Frontal cortex (tissue), 3 donors: ENCODE measurements at regions not wholly inside any gene's neighbourhood (a gene's known extent, or its start where the extent isn't known, plus 50 kb on each side); places are given as distances from the start of the nearest gene placed in this dataset.

Experiments
- DNase-seq, 2 donors: peaks; one replicate each; pipeline ENCODE4 v3.0.0; 2012; ENCODE audit warnings: low spot score in 2 of 2
- FAIRE-seq: peaks from 2 replicates; lab custom pipeline; 2012; peaks lifted over from hg19 to GRCh38; lab: Jason Lieb, UNC
- donor health status: control.
- donor health status: control.
- donor health status: control.

DNA sequence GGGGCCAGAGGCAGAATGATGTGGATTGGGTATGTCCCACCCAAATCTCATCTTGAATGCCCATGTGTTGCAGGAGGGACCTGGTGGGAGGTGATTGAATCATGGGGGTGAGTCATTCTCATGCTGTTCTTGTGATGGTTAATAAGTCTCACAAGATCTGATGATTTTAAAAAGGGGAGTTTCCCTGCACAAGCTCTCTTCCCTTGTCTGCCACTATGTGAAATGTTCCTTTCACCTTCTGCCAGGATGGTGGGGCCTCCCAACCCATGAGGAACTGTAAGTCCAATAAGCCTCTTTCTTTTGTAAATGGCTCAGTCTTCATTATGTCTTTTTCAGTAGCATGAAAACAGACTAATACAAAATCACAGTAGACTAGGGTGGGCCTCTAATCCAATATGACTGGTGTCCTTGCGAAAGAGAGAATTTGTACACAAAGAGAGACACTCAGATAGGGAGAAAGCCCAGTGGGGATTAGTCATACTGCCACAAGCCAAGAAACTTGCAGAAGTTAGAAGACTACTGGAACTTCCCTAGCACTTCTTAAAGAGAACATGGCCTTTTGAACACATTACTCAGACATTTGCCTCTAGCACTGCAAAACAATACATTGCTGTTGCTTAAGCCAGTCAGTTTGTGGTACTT is 68.4 kb downstream of the ANXA1 start:
- no peak for FAIRE-seq
- no peak for DNase-seq

GRCh38 chr9:73223594-73223993 is 71.9 kb downstream of the ANXA1 start:
- DNase-seq (no peak), FAIRE-seq (no peak)

- DNase-seq (no peak), FAIRE-seq (no peak)
Measured at GRCh38 chr9:73229543-73229942, 77.9 kb downstream of the ANXA1 start.

DNA sequence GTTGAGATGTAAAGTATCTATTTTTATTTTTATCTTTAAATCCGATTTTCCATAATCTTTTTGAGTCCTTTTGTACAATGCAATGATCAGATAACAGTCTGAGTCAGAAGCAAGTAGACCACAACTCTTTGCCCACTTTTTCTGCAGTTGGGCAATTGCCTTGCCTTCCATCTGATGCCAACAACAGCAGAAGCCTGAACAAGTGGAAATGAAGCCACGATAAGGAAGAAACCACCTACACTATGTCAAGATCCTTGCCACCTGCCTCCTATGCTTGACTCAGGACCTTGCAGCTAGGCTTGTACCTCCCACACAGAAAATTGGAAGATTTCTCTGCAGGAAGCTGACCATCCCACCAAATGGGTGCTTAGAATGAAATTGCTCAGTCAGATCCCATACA is 78.6 kb downstream of the ANXA1 start:
- FAIRE-seq (no peak), DNase-seq (no peak)

GRCh38 chr9:73231203-73231602 is 79.5 kb downstream of the ANXA1 start:
- DNase-seq (no peak), FAIRE-seq (no peak)

DNA sequence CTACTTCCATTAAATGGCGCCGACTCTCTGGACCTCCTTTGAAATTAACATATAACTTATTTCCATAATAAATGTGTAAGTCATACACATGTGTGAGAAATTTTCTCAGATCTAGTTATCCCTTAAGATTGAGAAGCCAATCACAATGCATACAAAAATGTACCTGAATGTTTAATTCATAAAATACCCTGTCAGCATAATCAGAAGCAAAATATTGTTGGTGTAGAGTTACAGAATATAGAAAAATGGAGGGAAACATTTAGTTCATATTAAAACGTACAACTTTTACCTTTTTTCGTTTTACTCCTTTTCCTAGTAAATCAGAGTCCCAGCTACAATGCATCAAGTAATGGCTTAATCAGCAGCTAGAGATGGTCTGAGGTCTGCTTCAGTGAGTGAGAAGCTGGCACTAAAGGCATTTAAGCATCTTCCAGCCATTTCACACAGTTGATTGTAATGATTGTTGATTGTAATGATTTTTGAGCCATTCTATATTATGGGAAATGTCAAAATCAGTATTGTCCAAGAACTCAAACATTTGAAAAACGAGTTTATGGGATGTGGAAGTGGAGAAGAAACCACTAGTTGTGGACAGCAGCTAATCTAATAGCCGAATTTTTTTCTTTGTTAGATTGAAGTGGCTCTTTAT is 81.8 kb downstream of the ANXA1 start:
- FAIRE-seq (no peak), DNase-seq (no peak)

DNA sequence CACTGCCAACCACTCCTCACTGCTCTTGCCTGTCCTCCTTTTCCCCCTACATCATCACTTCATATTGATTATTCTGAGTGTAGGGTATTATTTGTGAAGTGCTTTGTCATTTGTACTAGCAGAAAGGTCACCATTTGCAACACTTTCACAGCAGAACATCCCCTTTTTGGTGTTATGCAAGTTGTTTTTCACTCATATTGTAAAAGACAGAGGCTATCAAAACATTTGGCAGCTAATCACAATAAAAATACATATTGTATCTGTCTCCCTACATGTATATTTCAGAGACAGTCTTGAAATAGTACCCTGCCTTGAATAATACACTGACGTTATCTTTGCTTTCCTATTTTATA is 82.3 kb downstream of the ANXA1 start:
- DNase-seq (no peak), FAIRE-seq (no peak)

- FAIRE-seq = no peak
Measured at GRCh38 chr9:73237140-73237539, 85.5 kb downstream of the ANXA1 start.

GRCh38 chr9:73239570-73240265 is 88.1 kb downstream of the ANXA1 start:
- DNase-seq (no peak), FAIRE-seq (no peak)

More at GRCh38 chr9:73237140-73237539, 85.5 kb downstream of the ANXA1 start:
- DNase-seq = no peak

GRCh38 chr9:73243078-73243477 is 91.4 kb downstream of the ANXA1 start:
- DNase-seq (no peak), FAIRE-seq (no peak)

DNA sequence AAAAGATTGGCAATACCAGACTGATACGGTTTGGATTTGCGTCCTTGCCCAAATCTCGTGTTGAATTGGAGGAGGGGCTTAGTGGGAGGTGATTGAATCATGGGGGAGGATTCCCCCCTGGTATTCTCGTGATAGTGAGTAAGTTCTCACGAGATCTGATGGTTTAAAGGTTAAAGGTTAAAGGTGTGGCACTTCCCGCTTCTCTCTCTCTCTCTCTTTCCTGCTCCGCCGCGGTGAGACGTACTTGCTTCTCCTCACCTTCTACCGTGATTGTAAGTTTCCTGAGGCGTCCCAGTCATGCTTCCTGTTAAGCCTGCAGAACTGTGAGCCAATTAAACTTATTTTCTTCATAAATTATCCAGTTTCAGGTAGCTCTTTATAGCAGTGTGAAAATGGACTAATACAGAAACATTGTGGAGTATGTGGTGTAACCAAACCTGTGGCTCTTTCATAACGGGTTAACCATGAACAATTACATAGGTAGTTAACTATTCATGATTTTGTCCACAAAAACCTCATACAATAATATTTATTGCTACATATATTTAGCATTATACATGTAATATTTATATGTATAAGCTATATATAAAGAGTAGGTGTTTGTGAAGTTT is 107.5 kb downstream of the ANXA1 start:
- FAIRE-seq = no peak

GRCh38 chr9:73260506-73260905 is 108.8 kb downstream of the ANXA1 start:
- DNase-seq (no peak), FAIRE-seq (no peak)

More for the DNA sequence above, 107.5 kb downstream of the ANXA1 start:
- no peak for DNase-seq

DNA sequence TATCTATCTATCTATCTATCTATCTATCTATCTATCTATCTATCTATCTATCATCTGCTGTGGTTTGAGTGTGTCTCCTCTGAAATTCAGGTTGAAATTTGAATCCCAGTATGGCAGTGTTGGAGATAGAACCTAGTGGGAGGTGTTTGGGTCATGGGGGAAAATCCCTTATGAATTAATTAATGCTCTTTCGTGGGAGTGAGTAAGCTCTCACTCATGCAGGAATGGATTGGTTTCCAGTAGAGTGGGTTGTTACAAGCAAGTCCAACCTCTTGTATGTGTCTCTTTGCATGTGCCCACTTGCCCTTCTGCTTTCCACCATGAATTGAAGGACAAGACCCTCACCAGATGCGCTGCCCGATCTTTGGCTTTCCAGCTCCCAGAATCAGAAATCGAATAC is 113.0 kb downstream of the ANXA1 start:
- DNase-seq (no peak), FAIRE-seq (no peak)

DNA sequence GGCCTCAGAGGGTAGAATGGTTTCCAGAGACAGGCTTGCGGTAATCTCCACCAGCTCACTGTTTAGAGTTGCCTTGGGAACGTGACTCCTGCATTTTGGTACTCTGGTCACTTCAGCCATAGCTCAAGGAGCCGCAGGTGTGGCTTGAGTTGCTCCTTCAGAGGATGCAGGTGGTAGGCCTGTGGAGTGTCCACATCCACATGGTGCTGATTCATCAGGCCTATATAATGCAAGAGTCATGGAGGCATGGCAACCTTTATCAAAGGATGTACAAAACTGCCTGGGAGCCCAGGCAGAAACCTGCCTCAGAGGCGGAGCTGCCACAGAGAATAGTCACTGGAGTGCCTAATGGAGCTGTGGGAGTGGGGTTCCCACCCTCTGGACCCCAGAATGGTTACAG is 114.2 kb downstream of the ANXA1 start:
- no peak for DNase-seq
- FAIRE-seq = no peak

GRCh38 chr9:73269430-73270101 is 117.9 kb downstream of the ANXA1 start:
- DNase-seq = no peak
- no peak for FAIRE-seq

GRCh38 chr9:73270967-73271721 is 119.5 kb downstream of the ANXA1 start:
- DNase-seq (no peak), FAIRE-seq (no peak)

DNA sequence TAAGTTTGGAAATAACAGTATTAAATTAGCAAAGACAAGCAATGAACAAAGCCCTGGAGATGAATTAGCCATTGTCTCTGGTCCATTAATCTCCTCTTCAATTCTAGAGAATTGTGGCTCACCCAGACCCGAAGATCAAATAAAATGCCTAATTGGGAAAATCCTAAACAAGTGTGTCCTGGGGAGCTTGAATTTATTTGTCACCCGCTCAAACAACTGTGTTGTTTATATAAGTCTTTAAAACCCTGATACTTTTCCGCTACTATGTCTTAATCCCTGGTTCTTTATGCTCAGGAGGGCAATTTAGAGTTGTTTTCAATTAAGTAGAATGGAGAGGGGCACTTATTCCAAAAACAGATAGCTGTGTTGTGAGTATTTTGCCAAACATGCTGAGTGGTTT is 128.4 kb downstream of the ANXA1 start:
- DNase-seq = no peak
- no peak for FAIRE-seq

DNA sequence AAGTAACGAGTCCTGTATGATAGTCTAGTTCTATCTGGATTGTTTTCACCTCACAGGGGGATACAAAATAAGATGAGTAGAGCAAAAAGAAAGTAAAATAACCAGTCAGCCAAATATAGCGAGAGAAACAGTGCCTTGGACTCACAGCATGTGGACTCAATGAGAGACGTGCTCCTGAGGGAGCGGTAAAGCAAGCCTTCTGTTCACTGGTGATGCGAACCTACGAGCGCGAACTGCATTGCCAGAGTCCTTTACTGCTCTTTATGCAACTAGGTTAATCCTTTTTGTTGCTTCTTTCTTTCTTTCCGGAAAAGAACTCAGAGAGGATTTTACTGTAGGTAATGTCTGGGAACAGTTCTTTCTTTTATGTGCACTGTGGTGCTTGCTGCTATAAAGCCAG is 132.7 kb downstream of the ANXA1 start:
- no peak for DNase-seq

DNA sequence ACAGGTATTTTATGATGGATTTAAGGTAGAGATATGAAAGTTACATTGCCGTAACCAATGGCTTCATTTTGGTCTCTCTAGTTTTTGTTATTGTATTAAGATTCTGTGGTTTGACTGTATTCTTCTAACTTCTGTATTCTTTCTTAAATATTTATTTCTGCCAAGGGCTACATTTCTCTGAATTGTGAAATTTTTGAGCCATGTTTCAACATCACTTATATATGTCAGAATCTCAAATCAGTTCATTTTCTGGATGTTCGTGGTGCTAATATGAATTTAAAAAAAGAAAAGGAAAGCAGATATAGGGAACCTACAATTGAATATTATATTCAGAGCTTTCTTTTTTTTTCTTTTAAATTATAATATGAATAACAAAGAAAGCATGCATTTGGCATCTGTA is 142.7 kb downstream of the ANXA1 start:
- FAIRE-seq (no peak), DNase-seq (no peak)

More for the DNA sequence above, 132.7 kb downstream of the ANXA1 start:
- FAIRE-seq = no peak

- no peak for DNase-seq
Measured at GRCh38 chr9:73325983-73326382, 174.3 kb downstream of the ANXA1 start.

More at GRCh38 chr9:73325983-73326382, 174.3 kb downstream of the ANXA1 start:
- no peak for FAIRE-seq
